ENCODE measurements at regions not wholly inside any gene's neighbourhood (a gene's known extent, or its start where the extent isn't known, plus 50 kb on each side); places are given as distances from the start of the nearest gene placed in this dataset.

DNA sequence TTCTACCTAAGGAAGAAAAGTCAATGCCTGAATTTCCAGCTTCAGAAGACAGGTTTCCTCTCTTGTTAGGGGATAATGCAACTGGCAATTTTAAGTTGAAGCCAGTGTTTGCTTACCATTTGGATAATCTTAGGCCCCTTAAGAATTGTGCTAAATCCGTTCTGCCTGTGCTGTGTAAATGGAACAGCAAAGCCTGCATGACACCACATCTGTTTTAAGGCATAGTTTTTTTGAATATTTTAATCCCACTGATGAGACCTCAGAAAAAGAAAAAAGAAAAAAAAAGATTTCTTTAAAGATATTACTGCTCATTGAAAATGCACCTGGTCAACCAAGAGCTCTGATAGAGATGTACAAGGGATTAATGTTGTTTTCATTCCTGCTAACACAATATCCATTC is 419.2 kb downstream of the SLITRK6 start:
- TF ChIP-seq POLR2A (IDR thresholded peaks at IDR 0.05) (no peak), CTCF (IDR thresholded peaks at IDR 0.05) (no peak)
